SU-DHL-6 (cell line): ENCODE measurements at regions not wholly inside any gene's neighbourhood (a gene's known extent, or its start where the extent isn't known, plus 50 kb on each side); places are given as distances from the start of the nearest gene placed in this dataset.

Experiments used
- H2AFZ ChIP-seq: fragments of 200-600 bp; sonication (generic); 2 replicates; pipeline ENCODE4 v1.6.1; 2014; ENCODE audit warnings: low read depth, mild to moderate bottlenecking, moderate library complexity, mixed read lengths, antibody characterized with exemption, low read length; ENCODE audit not compliant: severe bottlenecking
- H3F3A ChIP-seq: fragments of 200-600 bp; shearing (Covaris generic); 2 replicates; pipeline ENCODE4 v1.6.0; 2016; ENCODE audit warnings: antibody characterized with exemption, mild to moderate bottlenecking; ENCODE audit not compliant: insufficient read depth
- H3K27ac ChIP-seq: fragments of 200-600 bp; sonication (generic); 2 replicates; pipeline ENCODE4 v1.5.1; 2016; ENCODE audit warnings: low read depth, mild to moderate bottlenecking, low read length, moderate library complexity, mixed read lengths
- H3K27me3 ChIP-seq: fragments of 200-600 bp; sonication (generic), shearing (Covaris generic); 2 replicates; pipeline ENCODE4 v1.6.0; 2014; ENCODE audit warnings: mild to moderate bottlenecking, low read length
- H3K36me3 ChIP-seq: fragments of 200-600 bp; sonication (generic); 2 replicates; pipeline ENCODE4 v1.6.1; 2014; ENCODE audit warnings: mild to moderate bottlenecking, low read length, mixed read lengths
- H3K4me2 ChIP-seq: fragments of 300-600, 200-600 bp; shearing (Covaris generic), sonication (generic); 2 replicates; pipeline ENCODE4 v1.6.0; 2014; ENCODE audit warnings: low read length, low read depth, mild to moderate bottlenecking; ENCODE audit not compliant: poor library complexity, severe bottlenecking
- H3K4me3 ChIP-seq: fragments of 200-600 bp; sonication (generic); 2 replicates; pipeline ENCODE4 v1.5.1; 2014; ENCODE audit warnings: antibody characterized with exemption, low read length, mild to moderate bottlenecking, mixed read lengths; ENCODE audit not compliant: insufficient read depth, poor library complexity, severe bottlenecking
- H3K79me2 ChIP-seq: fragments of 200-600 bp; sonication (generic); 2 replicates; pipeline ENCODE4 v1.6.1; 2014; ENCODE audit warnings: mild to moderate bottlenecking, low read length, moderate library complexity; ENCODE audit not compliant: insufficient read depth
- H3K9ac ChIP-seq: fragments of 200-600 bp; sonication (generic); 2 replicates; pipeline ENCODE4 v1.7.0; 2014; ENCODE audit warnings: mild to moderate bottlenecking, low read length
- H3K9me2 ChIP-seq: fragments of 200-600 bp; sonication (generic); replicated peaks from 2 replicates; pipeline ENCODE4 v1.6.1; 2014; ENCODE audit warnings: low read length; ENCODE audit not compliant: insufficient read depth
- H3K9me3 ChIP-seq: fragments of 200-600 bp; sonication (generic); 2 replicates; pipeline ENCODE4 v1.6.1; 2014; ENCODE audit warnings: low read length, mixed read lengths; ENCODE audit not compliant: insufficient read depth
- H4K20me1 ChIP-seq: fragments of 200-600 bp; sonication (generic); 2 replicates; pipeline ENCODE4 v1.6.1; 2014; ENCODE audit warnings: low read depth, mild to moderate bottlenecking, antibody characterized with exemption, low read length, moderate library complexity, mixed read lengths
- CTCF ChIP-seq: fragments of 200-600 bp; sonication (generic); IDR thresholded peaks from one replicate; pipeline ENCODE4 v1.5.1; 2017; ENCODE audit warnings: antibody characterized with exemption, mild to moderate bottlenecking, low read length, moderate library complexity; ENCODE audit not compliant: insufficient read depth, poor library complexity, severe bottlenecking
- EZH2phosphoT487 ChIP-seq: fragments of 200-600 bp; sonication (generic), shearing (Covaris generic); conservative IDR thresholded peaks from 2 replicates; pipeline ENCODE4 v1.6.1; 2018; ENCODE audit warnings: mild to moderate bottlenecking, antibody characterized with exemption, low read length, moderate library complexity, mixed read lengths

GRCh38 chr2:156147594-156148330 lies 184.8 kb downstream of the NR4A2 start:
- H3K9me3 ChIP-seq = no peaks in the 10 kb centered on the region
- no peaks in the 10 kb centered on the region for H3K79me2 ChIP-seq
- H3F3A ChIP-seq = no peaks in the 10 kb centered on the region
- no peaks in the 10 kb centered on the region for H3K9me2 ChIP-seq
- no peak for TF ChIP-seq EZH2phosphoT487
- no peak for TF ChIP-seq CTCF
- H3K27me3 ChIP-seq = no peaks in the 10 kb centered on the region
- H3K27ac ChIP-seq = no peak overlapping the region
- no peak overlapping the region for H3K9ac ChIP-seq
- no peak overlapping the region for H3K4me3 ChIP-seq
- H4K20me1 ChIP-seq = no peaks in the 10 kb centered on the region
- no peaks in the 10 kb centered on the region for H3K36me3 ChIP-seq
- H3K4me2 ChIP-seq = no peak overlapping the region
- H2AFZ ChIP-seq = no peak overlapping the region

GRCh38 chr2:156145976-156146375 lies 186.5 kb downstream of the NR4A2 start:
- Histone ChIP-seq H3K79me2 (no peaks in the 10 kb centered on the region), H3K9me2 (no peaks in the 10 kb centered on the region), H3K9me3 (no peaks in the 10 kb centered on the region), H3K27me3 (no peaks in the 10 kb centered on the region), H3K36me3 (no peaks in the 10 kb centered on the region), H3K4me2 (no peak overlapping the region), H3K27ac (no peak overlapping the region), H3F3A (no peaks in the 10 kb centered on the region), H2AFZ (no peak overlapping the region), H3K9ac (no peak overlapping the region), H3K4me3 (no peak overlapping the region), H4K20me1 (no peaks in the 10 kb centered on the region)
- no peak for TF ChIP-seq CTCF

GRCh38 chr2:156145469-156145868 lies 187.1 kb downstream of the NR4A2 start:
- Histone ChIP-seq H2AFZ (no peak overlapping the region), H3K79me2 (no peaks in the 10 kb centered on the region), H3F3A (no peaks in the 10 kb centered on the region), H3K4me2 (no peak overlapping the region), H3K36me3 (no peaks in the 10 kb centered on the region), H3K27me3 (no peaks in the 10 kb centered on the region), H3K4me3 (no peak overlapping the region), H3K9ac (no peak overlapping the region), H3K27ac (no peak overlapping the region), H3K9me3 (no peaks in the 10 kb centered on the region), H4K20me1 (no peaks in the 10 kb centered on the region), H3K9me2 (no peaks in the 10 kb centered on the region)
- TF ChIP-seq EZH2phosphoT487 = no peak
- TF ChIP-seq CTCF = no peak
